Panc1 (cell line): ENCODE measurements at regions not wholly inside any gene's neighbourhood (a gene's known extent, or its start where the extent isn't known, plus 50 kb on each side); places are given as distances from the start of the nearest gene placed in this dataset.

Source experiments
- ATAC-seq: fragments of 200-7000 bp; cut with Tn5 transposase; 2 replicates; pipeline ENCODE4 v1.9.1; 2020; ENCODE audit warnings: mild to moderate bottlenecking, moderate library complexity
- BruUV-seq: library from RNA; stranded (reverse); fragments of 400-500 nt; replicated peaks from 2 replicates; lab custom pipeline; 2021; lab: Mats Ljungman, UMichigan
- CTCF ChIA-PET: fragments of 300-600 bp; sonication (Branson Sonifier 250); formaldehyde crosslinking; loops from one replicate; lab custom pipeline; 2022; ENCODE audit warnings: antibody characterized with exemption; lab: Charles Lee
- POLR2A ChIA-PET: fragments of 300-600 bp; sonication (Branson Sonifier 250); formaldehyde crosslinking; loops from one replicate; lab custom pipeline; 2022; ENCODE audit warnings: antibody characterized with exemption; lab: Charles Lee
- DNase-seq: peaks from one replicate; pipeline ENCODE4 v3.0.0-alpha.2; 2010; ENCODE audit warnings: low read depth, low spot score
- H3K27ac ChIP-seq: 2 replicates; pipeline ENCODE4 v1.5.1; 2011; ENCODE audit warnings: mild to moderate bottlenecking, low read length, inconsistent platforms
- H3K27me3 ChIP-seq: fragments of 200-500 bp; sonication (Bioruptor generic); 2 replicates; pipeline ENCODE4 v1.6.0; 2014; ENCODE audit warnings: low read length, inconsistent platforms; ENCODE audit not compliant: control insufficient read depth, insufficient read depth
- H3K36me3 ChIP-seq: fragments of 200-500 bp; sonication (Bioruptor generic); 2 replicates; pipeline ENCODE4 v1.5.1; 2014; ENCODE audit warnings: inconsistent platforms, mild to moderate bottlenecking, low read length, moderate library complexity; ENCODE audit not compliant: control insufficient read depth, insufficient read depth
- H3K4me1 ChIP-seq: 2 replicates; pipeline ENCODE4 v1.5.1; 2011; ENCODE audit warnings: inconsistent platforms, mild to moderate bottlenecking, low read length, moderate library complexity; ENCODE audit not compliant: control insufficient read depth, insufficient read depth
- H3K4me3 ChIP-seq, 2 experiments: 2 replicates each; pipeline ENCODE4 v1.5.1; 2011 to 2012; ENCODE audit warnings: low read depth in 2 of 2, low read length in 2 of 2, mild to moderate bottlenecking in 2 of 2, inconsistent platforms in 1 of 2, moderate library complexity in 1 of 2
- H3K9me3 ChIP-seq: fragments of 200-500 bp; sonication (Bioruptor generic); 2 replicates; pipeline ENCODE4 v1.5.1; 2014; ENCODE audit warnings: low read depth, mild to moderate bottlenecking, inconsistent platforms, low read length, moderate library complexity; ENCODE audit not compliant: control insufficient read depth, insufficient read depth
- POLR2AphosphoS5 ChIP-seq: IDR thresholded peaks from 2 replicates; pipeline ENCODE4 v1.6.1; 2012; ENCODE audit warnings: mild to moderate bottlenecking, low read depth, low read length, moderate library complexity
- SIN3A ChIP-seq: IDR thresholded peaks from 2 replicates; pipeline ENCODE4 v1.6.1; 2012; ENCODE audit warnings: low read depth, mild to moderate bottlenecking, low read length, moderate library complexity, borderline replicate concordance; ENCODE audit not compliant: insufficient read depth
- TCF7L2 ChIP-seq: IDR thresholded peaks from 2 replicates; pipeline ENCODE4 v1.6.1; 2011; ENCODE audit warnings: mild to moderate bottlenecking, low read depth, low read length, inconsistent platforms
- in situ Hi-C: cut with HindIII; loops from 2 replicates; pipeline ENCODE4 v1.10.0; 2016; ENCODE audit warnings: low sequenced_read_pairs, low pct_unique_long_range_greater_than_20kb
- intact Hi-C: fragments of 100-400 bp; cut with micrococcal nuclease; formaldehyde crosslinking; loops from one replicate; pipeline ENCODE4 v1.10.0; 2022; ENCODE audit not compliant: unreplicated experiment
- TF ChIP-seq, protein P1 (sequence below), 2 experiments: IDR thresholded peaks; 2 replicates each; pipeline ENCODE4 v1.6.1; 2011 to 2012; ENCODE audit warnings: low read depth in 2 of 2, control low read depth in 1 of 2, low read length in 1 of 2, mild to moderate bottlenecking in 1 of 2, moderate library complexity in 1 of 2; ENCODE audit not compliant: insufficient read depth in 1 of 2
- TF ChIP-seq, protein P2 (sequence below): fragments of 450-650 bp; IDR thresholded peaks from 2 replicates; pipeline ENCODE4 v1.5.1; 2017; ENCODE audit warnings: mild to moderate bottlenecking

DNA sequence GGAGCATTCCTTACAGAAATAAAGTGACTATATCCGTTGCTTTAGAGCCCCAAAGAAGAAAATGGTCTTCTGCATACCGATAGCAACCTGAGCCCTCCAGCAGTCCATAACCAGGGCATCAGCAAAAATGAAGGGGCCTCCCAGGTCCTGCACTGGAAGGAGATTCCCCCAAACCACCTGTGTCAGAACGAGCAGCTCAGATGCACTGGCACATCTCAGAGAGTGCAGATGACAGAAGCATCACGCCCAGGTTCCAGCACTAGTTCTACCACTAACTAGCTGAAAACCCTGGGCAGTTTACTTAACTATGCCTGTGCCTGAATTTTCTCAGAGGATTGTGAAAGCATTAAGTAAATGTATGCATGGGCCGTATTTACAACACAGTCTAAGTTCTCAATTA is 466.7 kb upstream of the MYT1L start:
- Histone ChIP-seq H3K4me1 (no peaks in the 10 kb centered on the region), H3K27ac (no peak overlapping the region), H3K36me3 (no peaks in the 10 kb centered on the region), H3K4me3 (no peak overlapping the region), H3K9me3 (no peaks in the 10 kb centered on the region), H3K27me3 (peaks cover 4% of the 10 kb centered on the region; the same call in 1 of the 2 replicates)
- TF ChIP-seq TCF7L2 (no peak), POLR2AphosphoS5 (no peak), SIN3A (no peak)
- TF ChIP-seq, protein P1, sequence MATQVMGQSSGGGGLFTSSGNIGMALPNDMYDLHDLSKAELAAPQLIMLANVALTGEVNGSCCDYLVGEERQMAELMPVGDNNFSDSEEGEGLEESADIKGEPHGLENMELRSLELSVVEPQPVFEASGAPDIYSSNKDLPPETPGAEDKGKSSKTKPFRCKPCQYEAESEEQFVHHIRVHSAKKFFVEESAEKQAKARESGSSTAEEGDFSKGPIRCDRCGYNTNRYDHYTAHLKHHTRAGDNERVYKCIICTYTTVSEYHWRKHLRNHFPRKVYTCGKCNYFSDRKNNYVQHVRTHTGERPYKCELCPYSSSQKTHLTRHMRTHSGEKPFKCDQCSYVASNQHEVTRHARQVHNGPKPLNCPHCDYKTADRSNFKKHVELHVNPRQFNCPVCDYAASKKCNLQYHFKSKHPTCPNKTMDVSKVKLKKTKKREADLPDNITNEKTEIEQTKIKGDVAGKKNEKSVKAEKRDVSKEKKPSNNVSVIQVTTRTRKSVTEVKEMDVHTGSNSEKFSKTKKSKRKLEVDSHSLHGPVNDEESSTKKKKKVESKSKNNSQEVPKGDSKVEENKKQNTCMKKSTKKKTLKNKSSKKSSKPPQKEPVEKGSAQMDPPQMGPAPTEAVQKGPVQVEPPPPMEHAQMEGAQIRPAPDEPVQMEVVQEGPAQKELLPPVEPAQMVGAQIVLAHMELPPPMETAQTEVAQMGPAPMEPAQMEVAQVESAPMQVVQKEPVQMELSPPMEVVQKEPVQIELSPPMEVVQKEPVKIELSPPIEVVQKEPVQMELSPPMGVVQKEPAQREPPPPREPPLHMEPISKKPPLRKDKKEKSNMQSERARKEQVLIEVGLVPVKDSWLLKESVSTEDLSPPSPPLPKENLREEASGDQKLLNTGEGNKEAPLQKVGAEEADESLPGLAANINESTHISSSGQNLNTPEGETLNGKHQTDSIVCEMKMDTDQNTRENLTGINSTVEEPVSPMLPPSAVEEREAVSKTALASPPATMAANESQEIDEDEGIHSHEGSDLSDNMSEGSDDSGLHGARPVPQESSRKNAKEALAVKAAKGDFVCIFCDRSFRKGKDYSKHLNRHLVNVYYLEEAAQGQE (IDR thresholded peaks at IDR 0.05; ENCODE audit: insufficient read depth in 1 of 2, low read depth in 2 of 2, low read length in 1 of 2), result no peak
- TF ChIP-seq, protein P2, sequence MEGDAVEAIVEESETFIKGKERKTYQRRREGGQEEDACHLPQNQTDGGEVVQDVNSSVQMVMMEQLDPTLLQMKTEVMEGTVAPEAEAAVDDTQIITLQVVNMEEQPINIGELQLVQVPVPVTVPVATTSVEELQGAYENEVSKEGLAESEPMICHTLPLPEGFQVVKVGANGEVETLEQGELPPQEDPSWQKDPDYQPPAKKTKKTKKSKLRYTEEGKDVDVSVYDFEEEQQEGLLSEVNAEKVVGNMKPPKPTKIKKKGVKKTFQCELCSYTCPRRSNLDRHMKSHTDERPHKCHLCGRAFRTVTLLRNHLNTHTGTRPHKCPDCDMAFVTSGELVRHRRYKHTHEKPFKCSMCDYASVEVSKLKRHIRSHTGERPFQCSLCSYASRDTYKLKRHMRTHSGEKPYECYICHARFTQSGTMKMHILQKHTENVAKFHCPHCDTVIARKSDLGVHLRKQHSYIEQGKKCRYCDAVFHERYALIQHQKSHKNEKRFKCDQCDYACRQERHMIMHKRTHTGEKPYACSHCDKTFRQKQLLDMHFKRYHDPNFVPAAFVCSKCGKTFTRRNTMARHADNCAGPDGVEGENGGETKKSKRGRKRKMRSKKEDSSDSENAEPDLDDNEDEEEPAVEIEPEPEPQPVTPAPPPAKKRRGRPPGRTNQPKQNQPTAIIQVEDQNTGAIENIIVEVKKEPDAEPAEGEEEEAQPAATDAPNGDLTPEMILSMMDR, result no peak
- POLR2A ChIA-PET, result no interaction called here
- intact Hi-C loops, result no loop called here
- ATAC-seq (no peak), DNase-seq (no peak)
- CTCF ChIA-PET, result no interaction called here
- in situ Hi-C loops, result no loop called here
- no TSS peak for BruUV-seq

DNA sequence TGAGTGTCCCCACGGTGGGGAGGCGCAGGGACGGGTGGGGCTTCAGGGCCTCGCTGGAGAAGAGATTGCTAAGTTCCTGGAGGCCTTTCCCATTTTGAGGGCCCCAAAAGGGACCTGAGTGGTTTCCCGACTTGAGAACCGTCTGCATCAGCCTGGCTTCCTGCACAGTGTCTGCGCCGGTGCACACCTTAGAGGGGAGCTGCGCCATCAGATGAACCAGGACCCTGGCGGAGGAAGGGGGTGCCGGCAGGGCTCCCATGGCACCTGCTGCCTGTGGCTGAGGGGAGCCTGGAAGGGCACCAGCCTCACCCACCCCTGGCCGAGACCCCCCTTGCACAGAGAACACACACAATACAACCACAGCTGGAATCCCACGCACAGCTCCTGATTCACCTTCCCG is 465.1 kb upstream of the MYT1L start:
- DNase-seq, result no peak
- no peak for ATAC-seq
- in situ Hi-C loops, result no loop called here
- Histone ChIP-seq H3K9me3 (no peaks in the 10 kb centered on the region), H3K27ac (no peak overlapping the region), H3K4me3 (no peak overlapping the region), H3K36me3 (no peaks in the 10 kb centered on the region; the same call in 1 of the 2 replicates), H3K4me1 (no peaks in the 10 kb centered on the region), H3K27me3 (peaks cover 4% of the 10 kb centered on the region; the same call in 1 of the 2 replicates)
- ChIA-PET POLR2A (no interaction called here), CTCF (no interaction called here)
- BruUV-seq, result no TSS peak
- intact Hi-C loops, result no loop called here
- TF ChIP-seq SIN3A (no peak), POLR2AphosphoS5 (no peak), TCF7L2 (no peak)
- TF ChIP-seq, protein P2, result no peak
- TF ChIP-seq, protein P1 (IDR thresholded peaks at IDR 0.05; ENCODE audit: insufficient read depth in 1 of 2, low read depth in 2 of 2, low read length in 1 of 2), result no peak
